GM19467 (cell line): ENCODE measurements at regions not wholly inside any gene's neighbourhood (a gene's known extent, or its start where the extent isn't known, plus 50 kb on each side); places are given as distances from the start of the nearest gene placed in this dataset.

Experiments used
- ATAC-seq: cut with Tn5 transposase; IDR thresholded peaks from one replicate; pipeline ENCODE4 v1.9.1; 2021; ENCODE audit warnings: mild to moderate bottlenecking, moderate library complexity; ENCODE audit not compliant: unreplicated experiment

DNA sequence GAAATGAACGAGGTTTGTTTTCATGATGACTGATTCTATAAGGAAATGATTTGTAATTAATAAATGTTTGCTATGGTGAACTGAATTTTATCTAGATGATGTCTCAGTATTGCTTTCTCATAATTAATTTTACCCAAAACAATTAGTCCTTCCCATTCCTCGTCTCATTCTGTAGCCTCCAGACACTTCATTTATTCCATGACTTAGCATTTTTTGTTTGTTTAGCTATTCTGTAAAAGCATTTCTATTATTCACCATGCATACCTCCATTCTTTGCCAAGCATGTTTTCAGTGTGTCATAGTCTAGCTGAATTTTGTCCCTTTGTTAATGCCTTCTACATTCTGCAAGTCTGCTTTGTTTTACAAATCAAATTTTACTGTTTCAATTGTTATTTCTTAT lies 137.4 kb upstream of the RPL10L start:
- ATAC-seq = no peak

DNA sequence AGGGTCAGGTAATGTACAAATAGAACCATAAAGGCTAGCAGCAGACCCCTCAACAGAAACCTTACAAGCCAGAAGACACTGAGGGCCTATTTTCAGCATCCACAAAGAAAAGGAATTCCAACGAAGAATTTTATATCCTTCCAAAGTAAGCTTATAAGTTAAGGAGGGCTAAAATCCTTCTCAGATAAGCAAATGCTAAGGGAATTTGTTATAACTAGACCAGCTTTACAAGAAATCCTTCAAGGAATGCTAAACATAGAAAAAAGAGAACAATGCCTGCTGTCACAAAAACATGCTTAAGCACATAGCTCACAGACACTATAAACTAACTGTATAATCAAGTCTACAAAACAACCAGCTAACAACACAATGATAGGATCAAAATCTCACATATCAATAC lies 130.7 kb upstream of the RPL10L start:
- ATAC-seq = no peak

DNA sequence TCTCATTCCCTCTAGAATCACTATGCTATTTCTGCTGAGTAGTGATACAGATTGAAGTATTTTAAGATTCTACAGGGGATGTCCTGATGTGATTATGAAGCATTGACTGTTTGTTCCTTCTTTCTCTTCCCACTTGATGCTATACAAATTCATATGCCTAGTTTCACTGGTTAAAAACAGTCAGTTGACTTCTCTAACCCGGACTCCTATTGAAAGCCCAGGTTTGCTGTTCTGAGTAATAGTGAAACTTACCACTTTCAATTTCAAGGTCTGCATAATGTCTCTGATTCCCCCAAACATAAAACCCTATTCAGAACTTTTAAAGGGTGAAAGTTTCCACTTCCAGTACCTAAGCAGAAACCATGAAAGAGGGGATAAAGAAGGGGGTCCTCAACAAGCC lies 117.7 kb upstream of the RPL10L start:
- ATAC-seq = peak; percentile 98

DNA sequence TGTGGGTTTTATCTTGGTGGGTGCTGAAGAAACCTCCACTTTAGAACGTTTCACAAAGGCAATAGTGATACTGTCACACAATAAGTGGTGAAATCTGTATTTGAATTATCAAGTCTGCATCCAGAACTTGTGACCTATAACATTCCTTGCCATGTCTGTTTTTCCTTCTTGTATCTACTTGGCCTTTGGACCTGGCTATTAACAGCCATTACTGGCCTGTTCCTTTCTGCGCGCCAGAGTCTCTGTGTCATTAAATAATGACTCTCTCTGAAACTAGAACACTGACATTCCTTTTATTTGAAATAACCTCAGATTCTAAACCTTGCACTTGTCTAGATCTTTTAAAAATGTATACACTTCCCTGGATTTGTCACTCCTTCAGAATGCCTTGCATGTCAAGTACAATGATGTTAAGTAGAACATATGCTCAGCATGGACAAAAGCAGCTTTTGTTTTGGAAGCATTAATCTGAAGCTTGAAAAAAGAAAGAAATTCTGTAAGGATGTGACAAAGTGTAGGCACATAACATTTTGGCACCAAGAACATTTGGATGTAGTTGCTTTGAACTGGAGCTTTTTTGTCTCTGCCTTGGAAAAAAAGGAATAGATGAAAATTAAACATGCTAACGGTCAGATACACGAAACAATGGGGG lies 95.5 kb upstream of the RPL10L start:
- ATAC-seq = no peak

DNA sequence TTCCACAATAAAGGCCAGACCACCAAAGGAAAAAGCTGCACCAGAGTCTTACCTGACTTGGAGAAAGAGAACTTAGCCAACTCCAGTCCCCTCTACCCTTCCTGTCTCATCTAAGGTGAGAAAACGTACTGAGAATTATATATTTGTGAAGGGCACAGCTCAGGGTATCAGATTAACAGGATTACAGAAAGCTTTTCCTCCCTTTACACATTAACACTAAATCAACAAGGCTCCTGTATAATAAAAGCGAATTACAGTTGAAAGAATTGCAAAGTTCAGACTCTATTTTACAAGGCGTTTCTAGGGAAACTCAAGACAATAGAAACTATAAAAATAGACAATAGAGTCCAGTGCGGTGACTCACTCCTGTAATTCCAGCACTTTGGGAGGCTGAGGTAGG lies 82.7 kb upstream of the RPL10L start:
- ATAC-seq = no peak

DNA sequence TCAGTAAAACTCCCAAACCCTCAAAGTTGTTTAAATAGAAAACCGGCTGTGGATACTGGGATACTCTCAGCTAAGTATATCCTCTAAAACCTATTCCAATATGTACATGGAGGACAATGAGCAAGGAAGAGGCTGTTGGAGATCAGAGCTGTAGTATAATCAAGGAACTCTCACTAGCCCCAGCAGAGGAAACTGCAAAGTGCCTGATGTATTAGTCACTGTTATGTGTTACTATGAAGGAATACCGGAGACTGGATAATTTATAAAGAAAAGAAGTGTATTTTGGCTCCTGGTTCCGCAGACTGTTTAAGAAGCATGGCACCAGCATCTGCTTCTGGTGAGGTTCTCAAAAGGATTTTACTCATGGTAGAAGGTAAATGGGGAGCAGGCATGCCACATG lies 65.6 kb upstream of the RPL10L start:
- ATAC-seq = no peak
